ENCODE measurements at regions not wholly inside any gene's neighbourhood (a gene's known extent, or its start where the extent isn't known, plus 50 kb on each side); places are given as distances from the start of the nearest gene placed in this dataset.

GRCh38 chr20:57871237-57871632 is 161.4 kb upstream of the PMEPA1 start:
- TF ChIP-seq CTCF (IDR thresholded peaks at IDR 0.05; ENCODE audit: insufficient read depth, low read length, poor library complexity, severe bottlenecking) (no peak), EZH2phosphoT487 (conservative IDR thresholded peaks at IDR 0.05; ENCODE audit: low read length) (no peak)
